AG04449 (cell line): ENCODE measurements at regions not wholly inside any gene's neighbourhood (a gene's known extent, or its start where the extent isn't known, plus 50 kb on each side); places are given as distances from the start of the nearest gene placed in this dataset.

Experiments used
- CTCF ChIA-PET: fragments of 350-600 bp; formaldehyde crosslinking; extraction: SDS; loops from one replicate; lab custom pipeline; 2021; ENCODE audit warnings: antibody characterized with exemption; lab: Yijun Ruan, JAX
- POLR2A ChIA-PET: fragments of 400-600, 350-600 bp; formaldehyde crosslinking; extraction: SDS; loops from one replicate; lab custom pipeline; 2020; ENCODE audit warnings: antibody characterized with exemption, inconsistent platforms; lab: Yijun Ruan, JAX
- DNase-seq: peaks from one replicate; pipeline ENCODE4 v3.0.0-alpha.2; 2010; ENCODE audit warnings: low read depth, low spot score
- H3K4me3 ChIP-seq: 2 replicates; pipeline ENCODE4 v1.5.1; 2011; ENCODE audit warnings: low read depth, mild to moderate bottlenecking, control low read depth, low read length
- CTCF ChIP-seq: IDR thresholded peaks from one replicate; pipeline ENCODE4 v1.5.1; 2011; ENCODE audit warnings: mild to moderate bottlenecking, moderate library complexity, low read length, control low read depth, inconsistent platforms; ENCODE audit not compliant: insufficient read depth; ENCODE audit errors: missing control alignments

- ChIA-PET CTCF (no interaction called here), POLR2A (no interaction called here)
- no peak for DNase-seq
- TF ChIP-seq CTCF: no peak
- no peak overlapping the region for H3K4me3 ChIP-seq
Measured at GRCh38 chr6:15143540-15143939, 102.3 kb upstream of the JARID2 start.

GRCh38 chr6:15145821-15146220 lies 100.0 kb upstream of the JARID2 start:
- TF ChIP-seq CTCF: no peak
- H3K4me3 ChIP-seq: no peak overlapping the region
- no peak for DNase-seq
- CTCF ChIA-PET: no interaction called here
- POLR2A ChIA-PET: no interaction called here

GRCh38 chr6:15147827-15148226 lies 98.0 kb upstream of the JARID2 start:
- CTCF ChIA-PET: no interaction called here
- no peak for DNase-seq
- POLR2A ChIA-PET: no interaction called here
- H3K4me3 ChIP-seq: no peak overlapping the region
- no peak for TF ChIP-seq CTCF

- TF ChIP-seq CTCF: no peak
- CTCF ChIA-PET: no interaction called here
- POLR2A ChIA-PET: no interaction called here
Measured at GRCh38 chr6:15148356-15148946, 97.4 kb upstream of the JARID2 start.

GRCh38 chr6:15150207-15150606 lies 95.7 kb upstream of the JARID2 start:
- no peak for DNase-seq
- no peak overlapping the region for H3K4me3 ChIP-seq
- no peak for TF ChIP-seq CTCF
- ChIA-PET POLR2A (no interaction called here), CTCF (no interaction called here)

More at GRCh38 chr6:15148356-15148946, 97.4 kb upstream of the JARID2 start:
- DNase-seq: peak; percentile 45
- no peak overlapping the region for H3K4me3 ChIP-seq

- ChIA-PET POLR2A (no interaction called here), CTCF (no interaction called here)
- H3K4me3 ChIP-seq: no peak overlapping the region
- no peak for DNase-seq
- TF ChIP-seq CTCF: no peak
Measured at GRCh38 chr6:15152700-15153099, 93.2 kb upstream of the JARID2 start.
